Hematopoietic multipotent progenitor cell treated with erythropoietin and hydrocortisone succinate and interleukin-3 and kit ligand, for 15 days (in vitro differentiated cells): ENCODE measurements at regions not wholly inside any gene's neighbourhood (a gene's known extent, or its start where the extent isn't known, plus 50 kb on each side); places are given as distances from the start of the nearest gene placed in this dataset.
"Not testable (repeated sequence)": the region's sequence is repeated elsewhere in the genome, so short reads cannot be mapped to it uniquely, and the experiment has no call there.

Experiments used
- DNase-seq: peaks from one replicate; pipeline ENCODE4 v3.0.0-alpha.2; 2015; ENCODE audit warnings: low spot score

- DNase-seq: no peak
These were observed 1077.5 kb downstream of the PCDH9 start for GRCh38 chr13:66152596-66152995.

DNA sequence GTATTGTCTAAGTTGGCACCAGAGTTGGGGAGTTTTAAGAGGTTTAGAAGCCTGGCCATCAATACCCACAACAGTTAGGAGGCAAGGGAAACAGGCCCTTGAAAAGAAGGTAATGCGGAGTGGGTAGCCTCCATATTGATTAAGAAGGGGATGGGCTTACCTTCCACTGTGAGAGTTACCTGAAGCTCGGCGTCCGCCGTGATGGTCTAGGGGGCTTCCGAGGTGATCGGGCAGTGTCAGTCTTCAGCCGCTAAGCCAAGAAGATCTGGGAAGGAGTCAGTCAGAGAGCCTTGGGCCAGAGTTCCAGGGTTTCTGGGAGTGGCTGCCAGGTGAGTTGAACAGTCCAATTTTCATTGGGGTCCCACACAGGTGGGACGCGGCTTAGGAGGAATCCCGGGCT, 1085.8 kb downstream of the PCDH9 start:
- not testable (repeated sequence) for DNase-seq

- DNase-seq: no peak
These were observed 1090.4 kb downstream of the PCDH9 start for GRCh38 chr13:66139701-66140100.

DNA sequence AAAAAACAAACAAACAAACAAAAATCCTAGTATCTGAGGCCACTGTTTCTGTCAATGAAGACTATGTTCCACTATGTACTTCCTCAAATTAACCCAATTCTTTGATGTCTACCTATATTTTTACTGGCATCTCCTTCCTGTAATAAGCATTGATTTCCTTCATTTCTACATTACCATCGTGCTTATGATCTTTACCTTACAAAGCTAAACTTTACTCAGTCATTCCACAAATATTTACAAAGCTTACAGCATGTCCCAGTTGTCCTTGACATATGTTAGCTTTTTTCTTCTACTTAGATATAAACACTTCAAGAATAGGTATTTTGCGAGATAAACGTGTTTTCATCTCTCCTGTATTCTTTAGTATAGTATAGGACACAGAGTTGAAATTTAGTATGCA, 1090.9 kb downstream of the PCDH9 start:
- no peak for DNase-seq

- DNase-seq: no peak
These were observed 1091.8 kb downstream of the PCDH9 start for GRCh38 chr13:66138172-66138811.

DNA sequence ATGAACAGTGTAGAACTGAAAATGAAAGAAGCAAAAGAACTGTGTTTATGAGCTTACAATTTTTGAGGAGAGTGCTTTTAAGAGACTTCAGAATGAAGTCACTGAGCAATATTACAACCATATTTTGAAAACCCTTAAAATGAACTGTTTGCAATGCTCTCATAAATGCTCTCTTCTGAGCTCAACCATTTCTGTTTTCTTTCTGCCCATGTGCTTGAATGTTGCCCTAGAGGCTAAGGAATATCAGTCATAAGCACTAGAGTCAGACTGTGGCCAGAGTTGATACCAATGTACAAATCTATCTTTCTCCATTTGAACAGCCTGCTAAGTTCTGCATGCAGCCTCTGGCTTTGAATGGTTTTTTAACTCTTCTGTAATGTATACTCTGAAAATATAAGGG, 1092.8 kb downstream of the PCDH9 start:
- no peak for DNase-seq

DNA sequence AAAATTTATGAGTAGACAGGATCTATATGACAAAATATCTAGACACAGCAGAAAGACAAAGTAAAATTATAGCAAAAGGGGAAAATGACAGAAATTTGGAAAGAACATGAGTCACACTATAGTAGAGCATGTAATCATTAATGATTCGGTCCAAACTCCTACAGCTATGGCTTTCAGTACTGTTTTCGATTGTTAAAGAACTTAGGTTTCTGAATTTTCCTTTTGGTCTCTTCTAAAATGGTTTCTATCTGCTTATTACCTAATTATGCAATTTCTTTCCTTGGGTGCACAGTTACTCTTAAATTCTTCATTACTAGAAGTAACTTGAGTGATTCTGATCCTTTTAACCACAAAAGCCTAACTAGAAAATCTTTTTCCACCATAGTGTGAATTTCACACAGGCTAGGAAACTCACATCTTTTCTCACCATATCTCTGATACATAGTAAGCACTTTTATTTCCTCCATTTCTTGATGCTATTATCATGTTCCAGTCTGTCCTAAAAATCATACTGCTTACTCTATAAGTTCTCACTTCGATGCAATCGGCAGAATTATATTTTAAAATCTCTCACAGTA, 1101.4 kb downstream of the PCDH9 start:
- no peak for DNase-seq

DNA sequence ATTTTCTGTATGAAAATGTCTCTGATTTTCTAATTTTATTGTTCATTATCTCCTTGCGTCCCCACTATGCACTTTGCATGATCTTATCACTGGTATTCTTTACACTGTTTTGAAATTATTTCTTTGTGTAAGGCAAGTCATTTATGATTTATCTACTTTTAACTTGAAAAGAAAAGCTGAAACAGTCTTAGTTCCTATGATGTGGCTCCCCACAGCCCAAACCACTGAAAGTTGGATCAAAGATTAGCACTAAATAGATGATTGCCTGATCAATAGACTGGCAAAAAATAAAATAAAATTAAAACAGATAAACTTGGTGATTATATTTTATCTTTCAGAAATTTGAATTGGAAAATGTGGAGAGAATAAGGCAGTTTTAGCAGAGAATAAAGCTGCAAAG, 1101.9 kb downstream of the PCDH9 start:
- DNase-seq: no peak

GRCh38 chr13:66117563-66117962, 1112.6 kb downstream of the PCDH9 start:
- no peak for DNase-seq

- no peak for DNase-seq
These were observed 1116.1 kb downstream of the PCDH9 start for GRCh38 chr13:66113882-66114526.

DNA sequence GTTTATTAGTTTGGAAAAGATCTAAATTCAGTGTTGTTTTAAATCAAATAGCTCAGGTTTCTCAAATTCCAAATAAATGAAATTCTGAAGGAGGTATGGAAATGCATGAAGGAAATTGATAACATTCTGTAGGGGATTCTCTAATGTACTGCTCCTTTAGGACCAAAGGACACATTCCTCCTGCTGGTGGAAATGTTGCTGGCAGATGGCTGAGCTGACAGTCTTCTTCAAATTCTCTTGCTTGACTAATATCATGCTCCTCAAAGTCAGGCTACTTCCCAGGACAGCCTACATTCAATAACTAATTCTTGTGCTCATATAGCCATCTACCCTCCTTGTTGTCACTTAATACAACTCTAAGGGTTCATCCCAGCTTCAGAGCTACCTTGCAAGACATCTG, 1118.5 kb downstream of the PCDH9 start:
- DNase-seq: no peak

- DNase-seq: no peak
These were observed 1123.9 kb downstream of the PCDH9 start for GRCh38 chr13:66106246-66106645.

DNA sequence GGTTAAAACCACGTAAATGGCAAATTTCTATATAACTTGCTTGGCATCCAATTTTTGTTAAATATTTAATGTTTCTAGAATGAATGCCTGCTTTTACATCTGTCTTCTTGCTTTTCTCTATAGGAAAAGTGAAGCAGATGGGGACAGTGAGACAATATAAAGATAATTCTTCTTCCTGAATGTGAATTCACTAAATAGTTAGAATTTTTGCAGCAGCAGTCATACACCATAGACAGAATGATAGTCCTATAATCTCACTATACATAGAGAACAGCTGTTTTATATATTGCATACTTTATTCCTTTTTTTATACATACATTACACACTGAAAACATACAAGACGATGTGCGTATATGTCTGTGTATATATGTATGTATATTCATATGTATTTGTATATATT, 1127.3 kb downstream of the PCDH9 start:
- DNase-seq: no peak

DNA sequence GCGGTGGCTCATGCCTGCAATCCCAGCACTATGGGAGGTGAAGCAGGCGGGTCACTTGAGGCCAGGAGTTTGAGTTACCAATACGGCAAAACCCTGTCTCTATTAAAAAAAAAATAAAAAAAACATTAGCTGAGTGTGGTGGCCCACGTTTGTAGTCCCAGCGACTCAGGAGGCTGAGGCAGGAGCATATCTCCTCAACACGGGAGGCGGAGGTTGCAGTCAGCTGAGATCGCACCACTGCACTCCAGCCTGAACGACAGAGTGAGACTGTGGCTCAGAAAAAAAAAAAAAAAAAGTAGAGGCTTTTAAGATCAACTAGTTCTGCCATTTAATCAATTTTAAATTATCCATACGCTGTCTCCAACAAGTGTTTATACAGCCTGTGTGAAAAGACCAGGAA, 1130.3 kb downstream of the PCDH9 start:
- DNase-seq: no peak

DNA sequence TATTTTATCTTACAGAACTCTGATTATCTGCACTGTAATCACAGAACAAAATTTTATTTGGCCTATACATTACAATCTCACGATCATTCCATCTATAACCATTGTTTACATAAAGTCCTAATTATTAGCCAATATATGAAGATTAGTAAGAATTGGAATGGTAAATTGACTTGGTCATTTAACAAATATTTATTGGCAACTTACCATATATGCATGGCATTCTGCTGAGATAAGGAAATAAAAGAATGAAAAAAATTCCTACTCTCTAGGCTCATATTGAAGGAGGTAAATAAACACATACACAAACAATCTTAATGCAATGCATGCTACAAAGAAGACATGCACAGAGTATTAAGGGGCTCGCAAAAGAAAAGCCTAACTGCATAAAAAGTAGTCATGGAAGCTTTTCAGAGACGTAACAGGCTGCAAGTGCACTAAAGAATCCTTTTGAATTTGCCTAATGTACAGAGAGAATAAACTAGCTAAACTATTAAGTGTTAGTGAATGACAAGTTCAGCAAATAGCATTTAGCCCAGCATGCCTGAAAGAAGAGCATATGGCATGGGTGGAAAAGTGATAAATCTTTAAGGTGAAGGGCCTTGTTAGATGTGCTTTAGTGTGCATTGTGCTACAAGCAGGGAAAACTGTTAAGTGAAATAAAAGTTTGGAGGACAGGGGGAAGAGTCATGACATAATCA, 1131.1 kb downstream of the PCDH9 start:
- no peak for DNase-seq

- DNase-seq: no peak
These were observed 1140.4 kb downstream of the PCDH9 start for GRCh38 chr13:66089711-66090110.

- no peak for DNase-seq
These were observed 1142.8 kb downstream of the PCDH9 start for GRCh38 chr13:66087269-66087710.

- DNase-seq: no peak
These were observed 1152.9 kb downstream of the PCDH9 start for GRCh38 chr13:66077132-66077689.

DNA sequence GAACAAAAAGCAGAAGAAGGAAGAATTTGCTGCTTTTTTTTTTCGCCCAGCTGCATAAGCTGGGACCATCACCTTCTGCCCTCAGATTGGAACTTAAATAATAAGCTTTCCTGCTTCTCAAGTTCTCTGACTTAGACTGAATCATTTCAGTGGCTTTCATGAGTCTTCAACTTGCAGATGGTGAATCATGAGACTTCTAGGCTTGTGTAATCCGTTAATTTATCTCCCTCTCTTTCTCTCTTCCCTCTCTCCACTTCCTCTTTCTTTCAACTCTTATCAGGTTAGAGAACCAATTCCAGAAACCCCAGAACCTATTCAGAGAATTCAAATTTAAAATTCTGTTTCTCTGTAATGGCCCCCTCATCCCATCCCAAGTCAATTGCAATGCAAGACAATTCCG, 1153.7 kb downstream of the PCDH9 start:
- no peak for DNase-seq

- DNase-seq: no peak
These were observed 1156.0 kb downstream of the PCDH9 start for GRCh38 chr13:66074018-66074615.

- DNase-seq: not testable (repeated sequence)
These were observed 1158.0 kb downstream of the PCDH9 start for GRCh38 chr13:66072097-66072496.

- DNase-seq: no peak
These were observed 1158.5 kb downstream of the PCDH9 start for GRCh38 chr13:66071608-66072007.
